ENCODE measurements at regions not wholly inside any gene's neighbourhood (a gene's known extent, or its start where the extent isn't known, plus 50 kb on each side); places are given as distances from the start of the nearest gene placed in this dataset.

DNA sequence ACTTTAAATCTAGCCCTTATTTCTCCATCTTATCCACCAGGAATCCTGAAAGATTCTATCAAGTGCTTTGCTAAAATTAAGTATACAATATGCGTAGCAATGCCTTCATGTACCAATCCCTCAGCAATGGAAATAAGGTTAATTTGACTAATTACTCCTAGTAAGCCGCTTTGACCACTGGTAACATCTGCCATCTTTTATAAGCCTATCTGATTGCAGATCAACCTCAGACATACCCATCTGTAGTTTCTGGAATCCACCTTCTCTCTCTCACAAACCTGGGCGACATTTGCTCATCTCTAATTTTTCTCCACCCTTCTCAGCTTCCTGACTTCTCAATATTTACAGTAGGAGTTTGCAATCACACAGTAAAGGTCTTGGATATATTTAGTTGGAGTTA lies 138.8 kb upstream of the CRHR1 start:
- in situ Hi-C loops (cut with MboI; ENCODE audit: low sequenced_read_pairs, unreplicated experiment) = loop anchor here (10.0 kb wide), 1 partner anchor 179 kb away; no protein-coding TSS in a partner anchor
- no peak for DNase-seq (ENCODE audit: low spot score)
- TF ChIP-seq CTCF (IDR thresholded peaks at IDR 0.05; ENCODE audit: borderline replicate concordance, control extremely low read depth, extremely low read depth, insufficient read depth, missing control alignments) = no peak

DNA sequence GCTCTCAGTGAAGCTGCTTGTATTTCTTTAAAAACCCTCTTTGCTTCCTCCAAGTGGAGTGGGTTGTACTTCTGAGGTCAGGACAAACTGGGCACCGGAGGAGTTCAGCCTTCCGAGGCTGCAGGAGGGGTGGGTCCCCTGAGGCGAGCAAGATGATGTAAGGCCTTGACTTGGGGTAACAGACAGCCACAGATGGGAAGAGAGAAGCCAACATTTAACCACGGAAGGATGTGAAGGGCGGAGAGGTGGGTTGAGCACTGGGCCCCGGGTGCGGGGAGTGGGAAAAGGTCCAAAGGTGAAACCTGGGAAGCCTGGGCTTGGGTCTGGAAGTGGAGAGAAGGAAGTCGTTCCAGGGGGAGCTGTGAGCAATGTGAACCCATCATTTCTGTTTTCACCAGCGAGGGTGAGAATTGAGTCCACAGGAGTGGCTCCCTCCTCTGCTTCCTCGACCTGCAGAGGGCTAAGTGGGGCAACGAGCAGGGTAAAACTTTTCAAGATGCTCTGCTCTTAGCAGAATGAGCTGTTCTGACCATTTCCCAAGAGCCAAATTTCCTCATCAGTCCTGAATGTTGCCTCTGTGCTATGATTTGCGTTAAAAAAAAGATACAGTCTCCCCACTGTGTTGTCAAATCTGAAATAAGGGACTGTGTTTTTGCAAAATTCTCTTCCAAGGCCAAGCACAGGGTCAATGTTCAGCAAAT lies 137.7 kb upstream of the CRHR1 start:
- no peak for DNase-seq (ENCODE audit: low spot score)
- TF ChIP-seq CTCF (IDR thresholded peaks at IDR 0.05; ENCODE audit: borderline replicate concordance, control extremely low read depth, extremely low read depth, insufficient read depth, missing control alignments) = no peak
- in situ Hi-C loops (cut with MboI; ENCODE audit: low sequenced_read_pairs, unreplicated experiment) = loop anchor here (10.0 kb wide), 1 partner anchor 178 kb away; no protein-coding TSS in a partner anchor

DNA sequence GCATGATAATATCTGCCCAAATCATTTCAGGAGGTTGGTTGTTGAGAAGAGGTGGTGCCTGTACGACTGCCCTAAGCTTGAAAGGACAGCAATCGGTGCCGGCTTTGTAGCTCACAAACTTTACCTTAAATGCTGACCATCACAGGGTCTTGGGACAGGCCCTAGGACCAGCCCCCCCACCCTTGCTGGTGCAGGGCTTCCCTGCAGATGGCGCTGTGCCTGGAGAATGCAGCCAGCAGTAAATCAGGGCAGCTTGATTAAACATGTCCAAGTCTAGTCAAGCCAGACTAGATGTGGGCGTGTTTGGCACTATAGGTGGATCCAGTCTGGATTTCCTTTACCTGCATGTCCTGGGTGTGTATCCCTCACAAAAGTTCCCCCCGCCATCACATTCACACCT lies 135.5 kb upstream of the CRHR1 start:
- DNase-seq (ENCODE audit: low spot score) = no peak
- in situ Hi-C loops (cut with MboI; ENCODE audit: low sequenced_read_pairs, unreplicated experiment) = loop anchor here (10.0 kb wide), 1 partner anchor 176 kb away; no protein-coding TSS in a partner anchor
- TF ChIP-seq CTCF (IDR thresholded peaks at IDR 0.05; ENCODE audit: borderline replicate concordance, control extremely low read depth, extremely low read depth, insufficient read depth, missing control alignments) = peak; percentile 4

- in situ Hi-C loops (cut with MboI; ENCODE audit: low sequenced_read_pairs, unreplicated experiment) = loop anchor here (10.0 kb wide), 1 partner anchor 175 kb away; no protein-coding TSS in a partner anchor
- TF ChIP-seq CTCF (IDR thresholded peaks at IDR 0.05; ENCODE audit: borderline replicate concordance, control extremely low read depth, extremely low read depth, insufficient read depth, missing control alignments) = no peak
Measured at GRCh38 chr17:45649796-45650195, 134.3 kb upstream of the CRHR1 start.

GRCh38 chr17:45650561-45650960 lies 133.6 kb upstream of the CRHR1 start:
- in situ Hi-C loops (cut with MboI; ENCODE audit: low sequenced_read_pairs, unreplicated experiment) = no loop called here
- DNase-seq (ENCODE audit: low spot score) = no peak
- no peak for TF ChIP-seq CTCF (IDR thresholded peaks at IDR 0.05; ENCODE audit: borderline replicate concordance, control extremely low read depth, extremely low read depth, insufficient read depth, missing control alignments)

More at GRCh38 chr17:45649796-45650195, 134.3 kb upstream of the CRHR1 start:
- no peak for DNase-seq (ENCODE audit: low spot score)

DNA sequence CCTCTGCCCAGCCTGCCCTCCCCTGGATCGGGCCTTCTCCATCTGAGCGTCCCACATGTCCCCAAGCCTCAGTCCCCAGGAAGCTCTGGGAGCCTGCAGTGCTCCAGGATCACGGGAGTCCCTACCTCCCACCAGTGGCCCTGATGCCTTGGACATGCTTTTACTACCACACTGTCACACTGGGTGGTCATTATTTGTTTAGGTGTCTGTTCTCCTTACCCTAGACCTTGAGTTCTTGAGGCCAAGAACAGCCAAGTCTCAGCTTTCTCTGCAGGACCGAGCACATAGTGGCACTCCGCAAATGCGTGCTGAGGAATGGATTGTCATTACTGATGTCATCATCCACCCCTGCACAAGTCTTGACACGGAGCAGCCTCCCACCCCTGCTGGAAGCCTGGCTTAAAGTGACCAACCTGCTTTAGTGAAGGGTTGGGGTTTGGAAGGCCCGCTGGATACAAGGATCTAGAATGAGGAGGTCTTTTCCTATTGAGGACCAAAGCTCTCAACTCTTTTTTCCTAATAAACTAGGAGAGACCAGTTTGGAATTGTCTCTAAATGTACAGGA lies 132.9 kb upstream of the CRHR1 start:
- no peak for DNase-seq (ENCODE audit: low spot score)
- TF ChIP-seq CTCF (IDR thresholded peaks at IDR 0.05; ENCODE audit: borderline replicate concordance, control extremely low read depth, extremely low read depth, insufficient read depth, missing control alignments) = no peak
- in situ Hi-C loops (cut with MboI; ENCODE audit: low sequenced_read_pairs, unreplicated experiment) = no loop called here

Measured in GM13976 (cell line).